K562 (cell line): ENCODE measurements at regions not wholly inside any gene's neighbourhood (a gene's known extent, or its start where the extent isn't known, plus 50 kb on each side); places are given as distances from the start of the nearest gene placed in this dataset.

Source experiments
- ATAC-seq: fragments of 200-7000 bp; cut with Tn5 transposase; 3 replicates; pipeline ENCODE4 v1.9.1; 2020; ENCODE audit warnings: moderate library complexity
- BruUV-seq: library from RNA; stranded (reverse); fragments of 400-500 nt; replicated peaks from 2 replicates; lab custom pipeline; 2021; lab: Mats Ljungman, UMichigan
- CTCF ChIA-PET: fragments of 300-600 bp; formaldehyde crosslinking; extraction: SDS; loops from one replicate; lab custom pipeline; 2021; ENCODE audit warnings: low intra/inter-chr PET ratio; lab: Yijun Ruan, JAX
- POLR2A ChIA-PET: fragments of 300-600, 350-650 bp; sonication (Branson Sonifier 250); formaldehyde crosslinking; extraction: SDS; loops from one replicate; lab custom pipeline; 2021; ENCODE audit warnings: antibody characterized with exemption, inconsistent platforms; lab: Yijun Ruan, JAX
- DNase-seq, 4 experiments: peaks; one replicate each; pipeline versions ENCODE4 v3.0.0 to v3.0.0-alpha.2; 2011 to 2018; ENCODE audit warnings: low spot score in 3 of 4, mixed read lengths in 3 of 4; ENCODE audit errors: extremely low read depth in 1 of 4
- FAIRE-seq: peaks from 2 replicates; lab custom pipeline; 2011; peaks lifted over from hg19 to GRCh38; lab: Jason Lieb, UNC
- H2AFZ ChIP-seq: 2 replicates; pipeline ENCODE4 v1.6.0; 2011; ENCODE audit warnings: low read depth, low read length, control low read depth, inconsistent platforms
- H3K27ac ChIP-seq: fragments of 200-600 bp; 3 replicates; pipeline ENCODE4 v1.8.0; 2011; ENCODE audit warnings: low read depth, mild to moderate bottlenecking, control low read depth, inconsistent platforms, low read length, moderate library complexity, mixed read lengths; ENCODE audit errors: extremely low read depth
- H3K27me3 ChIP-seq, 2 experiments: fragments of 300-600 bp in 1 of 2; 2 replicates in 1 of 2; 3 replicates in 1 of 2; pipeline versions ENCODE4 v1.6.0 to v1.8.0; 2011; ENCODE audit warnings: inconsistent platforms in 2 of 2, low read length in 2 of 2, mild to moderate bottlenecking in 1 of 2, mixed read lengths in 1 of 2, moderate library complexity in 1 of 2; ENCODE audit not compliant: control insufficient read depth in 2 of 2, insufficient read depth in 2 of 2
- H3K36me3 ChIP-seq: fragments of 300-600 bp; 3 replicates; pipeline ENCODE4 v1.8.0; 2011; ENCODE audit warnings: mild to moderate bottlenecking, low read length, inconsistent platforms; ENCODE audit not compliant: control insufficient read depth, insufficient read depth
- H3K4me1 ChIP-seq, 2 experiments: fragments of 200-600 bp in 1 of 2; replicated peaks in 1 of 2; 2 replicates in 1 of 2; 3 replicates in 1 of 2; pipeline versions ENCODE4 v1.5.1 to v1.8.0; 2011; ENCODE audit warnings: inconsistent platforms in 2 of 2, low read length in 2 of 2, mild to moderate bottlenecking in 1 of 2, mixed read lengths in 1 of 2, moderate library complexity in 1 of 2; ENCODE audit not compliant: control insufficient read depth in 2 of 2, insufficient read depth in 2 of 2
- H3K4me2 ChIP-seq: 2 replicates; pipeline ENCODE4 v1.6.1; 2011; ENCODE audit warnings: low read length, control low read depth, inconsistent platforms, mixed read lengths; ENCODE audit not compliant: insufficient read depth
- H3K4me3 ChIP-seq: fragments of 200-600 bp; sonication (generic), shearing (Covaris generic); 2 replicates; pipeline ENCODE4 v1.5.1; 2016; ENCODE audit warnings: control low read depth, inconsistent platforms
- H3K79me2 ChIP-seq: fragments of 200-600 bp; 3 replicates; pipeline ENCODE4 v1.8.0; 2011; ENCODE audit warnings: low read length, inconsistent platforms; ENCODE audit not compliant: control insufficient read depth, insufficient read depth
- H3K9ac ChIP-seq, 2 experiments: 2 replicates each; pipeline versions ENCODE4 v1.6.0 to v1.6.1; 2011; ENCODE audit warnings: low read depth in 2 of 2, low read length in 2 of 2, control low read depth in 1 of 2, inconsistent platforms in 1 of 2, mild to moderate bottlenecking in 1 of 2, mixed read lengths in 1 of 2; ENCODE audit not compliant: insufficient read depth in 1 of 2
- H3K9me1 ChIP-seq: one replicate; pipeline ENCODE4 v1.6.0; 2011; ENCODE audit warnings: inconsistent platforms, mild to moderate bottlenecking, low read length, moderate library complexity; ENCODE audit not compliant: control insufficient read depth, insufficient read depth
- H3K9me3 ChIP-seq: replicated peaks from 2 replicates; pipeline ENCODE4 v1.5.1; 2011; ENCODE audit warnings: low read depth, low read length, inconsistent platforms; ENCODE audit not compliant: control insufficient read depth, insufficient read depth
- H4K20me1 ChIP-seq: replicated peaks from 2 replicates; pipeline ENCODE4 v1.6.1; 2011; ENCODE audit warnings: low read length, inconsistent platforms, mixed read lengths; ENCODE audit not compliant: control insufficient read depth, insufficient read depth
- ATF3 ChIP-seq, 2 experiments: fragments of 450-650 bp in 1 of 2; sonication (generic) in 1 of 2; formaldehyde crosslinking in 1 of 2; IDR thresholded peaks in 1 of 2; conservative IDR thresholded peaks in 1 of 2; 2 replicates each; pipeline versions ENCODE4 v1.6.1 to v1.8.1; 2016 to 2023; ENCODE audit warnings: mild to moderate bottlenecking in 2 of 2, moderate library complexity in 2 of 2, inconsistent platforms in 1 of 2, missing genetic modification reagents in 1 of 2
- RBM25 ChIP-seq: fragments of 200-400 bp; formaldehyde crosslinking; IDR thresholded peaks from 2 replicates; pipeline ENCODE4 v1.6.1; 2018; ENCODE audit warnings: low read length, low read depth, moderate library complexity; ENCODE audit not compliant: severe bottlenecking
- WGBS: fragments of 100-300 bp; shearing (Covaris generic); methylation state at CpG from one replicate; pipeline ENCODE4 v1.1.6; 2016; ENCODE audit warnings: low coverage, mixed read lengths; ENCODE audit not compliant: insufficient coverage; ENCODE audit errors: missing lambda C conversion rate; 5-methylcytosine and 5-hydroxymethylcytosine counted together
- in situ Hi-C: fragments of 300-500 bp; cut with MboI; formaldehyde crosslinking; loops from 4 replicates; pipeline ENCODE4 v1.15.0; 2018; ENCODE audit warnings: inconsistent platforms, mixed read lengths
- intact Hi-C: fragments of 100-400 bp; cut with micrococcal nuclease; formaldehyde crosslinking; loops from 2 replicates; pipeline ENCODE4 v1.14.2; 2022
- TF ChIP-seq, protein P1 (sequence below): fragments of 250-450 bp; sonication (Bioruptor Pico); IDR thresholded peaks from 2 replicates; pipeline ENCODE4 v1.8.0; 2021; ENCODE audit warnings: borderline replicate concordance, mild to moderate bottlenecking, moderate library complexity; ENCODE audit not compliant: poor library complexity, severe bottlenecking

DNA sequence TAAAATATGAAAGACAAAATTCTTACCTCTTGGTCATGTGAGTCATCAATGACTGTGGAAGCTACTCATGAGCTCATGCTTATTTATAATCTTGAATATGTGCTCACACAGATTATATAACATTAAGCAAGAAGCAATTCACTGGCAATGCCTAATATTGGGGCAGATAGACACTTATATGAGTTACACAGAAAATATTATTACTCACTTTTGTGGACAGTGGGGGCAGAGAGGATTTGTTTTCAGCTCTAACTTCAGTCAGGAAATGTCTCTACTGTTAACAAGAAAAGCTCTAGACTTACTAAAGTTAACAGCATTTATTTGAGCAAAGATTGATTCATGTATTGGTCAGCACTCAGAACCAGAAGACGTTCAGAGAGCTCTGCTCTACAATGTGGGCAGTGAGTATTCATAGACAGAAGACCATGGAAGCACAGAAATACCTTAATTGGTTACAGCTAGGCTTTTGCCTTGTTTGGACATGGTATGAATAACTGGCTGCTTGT, 85.8 kb upstream of the AHI1 start:
- TF ChIP-seq RBM25 (no peak), ATF3 (IDR thresholded peaks at IDR 0.05) (0 out of 2 replicates have a peak, but pooled peaks have one; percentile 12), ATF3 (CRISPR knock-in tag; conservative IDR thresholded peaks at IDR 0.05) (no peak)
- TF ChIP-seq, protein P1, sequence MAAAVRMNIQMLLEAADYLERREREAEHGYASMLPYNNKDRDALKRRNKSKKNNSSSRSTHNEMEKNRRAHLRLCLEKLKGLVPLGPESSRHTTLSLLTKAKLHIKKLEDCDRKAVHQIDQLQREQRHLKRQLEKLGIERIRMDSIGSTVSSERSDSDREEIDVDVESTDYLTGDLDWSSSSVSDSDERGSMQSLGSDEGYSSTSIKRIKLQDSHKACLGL (CRISPR knock-in tag): no peak
- no TSS peak for BruUV-seq
- Histone ChIP-seq H3K4me3 (no peak overlapping the region), H3K9me3 (no peaks in the 10 kb centered on the region), H3K4me1 (no peaks in the 10 kb centered on the region), H3K4me2 (no peak overlapping the region), H3K9me1 (no peaks in the 10 kb centered on the region), H3K27ac (no peak overlapping the region), H2AFZ (no peak overlapping the region), H3K27me3 (no peaks in the 10 kb centered on the region), H3K9ac (no peak overlapping the region), H3K79me2 (no peaks in the 10 kb centered on the region), H4K20me1 (no peaks in the 10 kb centered on the region), H3K36me3 (no peaks in the 10 kb centered on the region)
- WGBS: 0% methylated on average over 1 of the region's 1 CpG
- ChIA-PET CTCF (no interaction called here), POLR2A (interaction anchor here (0.6 to 0.8 kb wide), 2 partner anchors 12 to 20 kb away, joined by 3 read pairs; no protein-coding TSS in a partner anchor)
- DNase-seq (no peak), ATAC-seq (no peak), FAIRE-seq (no peak)
- intact Hi-C loops: no loop called here
- in situ Hi-C loops: no loop called here
